ENCODE measurements at regions not wholly inside any gene's neighbourhood (a gene's known extent, or its start where the extent isn't known, plus 50 kb on each side); places are given as distances from the start of the nearest gene placed in this dataset.

GRCh38 chr3:113051787-113052186 lies 61.0 kb downstream of the GTPBP8 start:
- TF ChIP-seq CTCF (conservative IDR thresholded peaks at IDR 0.05; ENCODE audit: low read length) (no peak), EZH2phosphoT487 (IDR thresholded peaks at IDR 0.05; ENCODE audit: borderline replicate concordance, low read depth, low read length) (no peak)
- Histone ChIP-seq H2AFZ (ENCODE audit: low read length) (no peak overlapping the region), H3K36me3 (ENCODE audit: insufficient read depth, low read length) (no peaks in the 10 kb centered on the region), H3K4me3 (ENCODE audit: low read depth, low read length, poor library complexity, severe bottlenecking) (no peak overlapping the region), H3K4me2 (ENCODE audit: low read length) (no peak overlapping the region), H3K79me2 (ENCODE audit: insufficient read depth, low read depth, low read length) (no peaks in the 10 kb centered on the region), H4K20me1 (ENCODE audit: insufficient read depth, low read length) (no peaks in the 10 kb centered on the region), H3K27ac (ENCODE audit: low read depth, low read length, poor library complexity, severe bottlenecking) (no peak overlapping the region), H3K9me2 (ENCODE audit: insufficient read depth, low read length) (no peaks in the 10 kb centered on the region), H3K4me1 (ENCODE audit: insufficient read depth, low read length, poor library complexity, severe bottlenecking) (no peaks in the 10 kb centered on the region), H3K9me3 (ENCODE audit: low read length) (no peaks in the 10 kb centered on the region)
- ChIA-PET POLR2A (interaction anchor here (0.9 kb wide), 1 partner anchor 234 kb away, joined by 4 read pairs; no protein-coding TSS in a partner anchor), CTCF (ENCODE audit: unreplicated experiment) (no interaction called here)
- no TSS peak for BruUV-seq (replicated peaks)
- intact Hi-C loops (cut with micrococcal nuclease; ENCODE audit: unreplicated experiment), result loop anchor here (1.0 to 2.0 kb wide), 2 partner anchors 237 to 527 kb away; no protein-coding TSS in a partner anchor
- DNase-seq (ENCODE audit: low spot score), result no peak

DNA sequence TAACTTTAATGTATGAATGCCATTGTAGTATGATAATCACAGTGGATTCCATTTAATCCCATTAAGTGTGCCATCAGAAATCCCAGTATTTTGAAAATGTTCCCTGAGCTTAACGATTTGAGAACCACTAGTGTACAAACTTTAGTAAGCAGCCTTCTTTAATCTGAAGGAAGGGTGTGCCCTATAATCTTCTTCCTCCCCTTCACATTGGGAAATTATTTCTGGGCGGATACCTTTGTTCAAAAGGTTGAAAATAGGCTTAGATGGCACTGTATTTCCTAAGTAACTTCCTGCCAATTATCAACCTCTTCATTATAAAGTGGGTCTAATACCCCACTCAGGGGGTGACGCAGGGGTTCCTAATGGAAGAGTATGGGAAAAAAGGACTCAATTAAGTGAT lies 62.4 kb downstream of the GTPBP8 start:
- Histone ChIP-seq H3K79me2 (ENCODE audit: insufficient read depth, low read depth, low read length) (no peaks in the 10 kb centered on the region), H2AFZ (ENCODE audit: low read length) (no peak overlapping the region), H3K4me1 (ENCODE audit: insufficient read depth, low read length, poor library complexity, severe bottlenecking) (no peaks in the 10 kb centered on the region), H3K36me3 (ENCODE audit: insufficient read depth, low read length) (no peaks in the 10 kb centered on the region), H3K4me3 (ENCODE audit: low read depth, low read length, poor library complexity, severe bottlenecking) (no peak overlapping the region), H4K20me1 (ENCODE audit: insufficient read depth, low read length) (no peaks in the 10 kb centered on the region), H3K27ac (ENCODE audit: low read depth, low read length, poor library complexity, severe bottlenecking) (no peak overlapping the region), H3K9me2 (ENCODE audit: insufficient read depth, low read length) (no peaks in the 10 kb centered on the region), H3K4me2 (ENCODE audit: low read length) (no peak overlapping the region), H3K9me3 (ENCODE audit: low read length) (no peaks in the 10 kb centered on the region)
- ChIA-PET CTCF (ENCODE audit: unreplicated experiment) (no interaction called here), POLR2A (no interaction called here)
- intact Hi-C loops (cut with micrococcal nuclease; ENCODE audit: unreplicated experiment), result no loop called here
- BruUV-seq (replicated peaks), result no TSS peak
- TF ChIP-seq CTCF (conservative IDR thresholded peaks at IDR 0.05; ENCODE audit: low read length) (no peak), EZH2phosphoT487 (IDR thresholded peaks at IDR 0.05; ENCODE audit: borderline replicate concordance, low read depth, low read length) (no peak)
- no peak for DNase-seq (ENCODE audit: low spot score)

DNA sequence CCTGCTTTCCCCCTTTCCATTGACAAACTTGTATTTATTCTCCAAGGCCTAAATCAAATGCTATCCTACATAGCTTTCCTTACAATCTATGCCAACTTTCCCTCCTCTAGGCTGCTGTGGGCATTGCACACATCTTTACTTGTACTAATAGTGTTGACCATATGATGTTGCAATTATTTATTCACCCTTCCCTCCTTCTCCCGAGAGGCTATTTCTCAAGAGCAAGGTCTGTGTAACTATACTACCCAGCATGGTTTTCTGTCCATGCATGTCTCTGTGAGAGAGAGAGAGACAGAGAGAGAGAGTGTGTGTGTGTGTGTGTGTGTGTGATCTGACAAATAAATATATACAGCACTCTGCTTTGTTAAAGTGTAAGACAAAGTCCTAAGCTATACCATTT lies 63.8 kb downstream of the GTPBP8 start:
- Histone ChIP-seq H2AFZ (ENCODE audit: low read length) (no peak overlapping the region), H3K27ac (ENCODE audit: low read depth, low read length, poor library complexity, severe bottlenecking) (no peak overlapping the region), H3K9me2 (ENCODE audit: insufficient read depth, low read length) (no peaks in the 10 kb centered on the region), H3K4me3 (ENCODE audit: low read depth, low read length, poor library complexity, severe bottlenecking) (no peak overlapping the region), H3K9me3 (ENCODE audit: low read length) (no peaks in the 10 kb centered on the region), H3K4me1 (ENCODE audit: insufficient read depth, low read length, poor library complexity, severe bottlenecking) (no peaks in the 10 kb centered on the region), H3K79me2 (ENCODE audit: insufficient read depth, low read depth, low read length) (no peaks in the 10 kb centered on the region), H3K36me3 (ENCODE audit: insufficient read depth, low read length) (no peaks in the 10 kb centered on the region), H4K20me1 (ENCODE audit: insufficient read depth, low read length) (no peaks in the 10 kb centered on the region), H3K4me2 (ENCODE audit: low read length) (no peak overlapping the region)
- TF ChIP-seq EZH2phosphoT487 (IDR thresholded peaks at IDR 0.05; ENCODE audit: borderline replicate concordance, low read depth, low read length) (no peak), CTCF (conservative IDR thresholded peaks at IDR 0.05; ENCODE audit: low read length) (no peak)
- BruUV-seq (replicated peaks), result no TSS peak
- CTCF ChIA-PET (ENCODE audit: unreplicated experiment), result no interaction called here
- POLR2A ChIA-PET, result interaction anchor here (1.5 kb wide), 1 partner anchor 40 kb away, joined by 3 read pairs; no protein-coding TSS in a partner anchor
- intact Hi-C loops (cut with micrococcal nuclease; ENCODE audit: unreplicated experiment), result no loop called here
- no peak for DNase-seq (ENCODE audit: low spot score)
